Activated CD4-positive, alpha-beta T cell treated with anti-CD3 and anti-CD28 coated beads for 4 hours (primary cell): ENCODE measurements at regions not wholly inside any gene's neighbourhood (a gene's known extent, or its start where the extent isn't known, plus 50 kb on each side); places are given as distances from the start of the nearest gene placed in this dataset.

ENCODE experiments used
- DNase-seq, 2 donors: peaks; one replicate each; pipeline ENCODE4 v3.0.0-alpha.2; 2020

DNA sequence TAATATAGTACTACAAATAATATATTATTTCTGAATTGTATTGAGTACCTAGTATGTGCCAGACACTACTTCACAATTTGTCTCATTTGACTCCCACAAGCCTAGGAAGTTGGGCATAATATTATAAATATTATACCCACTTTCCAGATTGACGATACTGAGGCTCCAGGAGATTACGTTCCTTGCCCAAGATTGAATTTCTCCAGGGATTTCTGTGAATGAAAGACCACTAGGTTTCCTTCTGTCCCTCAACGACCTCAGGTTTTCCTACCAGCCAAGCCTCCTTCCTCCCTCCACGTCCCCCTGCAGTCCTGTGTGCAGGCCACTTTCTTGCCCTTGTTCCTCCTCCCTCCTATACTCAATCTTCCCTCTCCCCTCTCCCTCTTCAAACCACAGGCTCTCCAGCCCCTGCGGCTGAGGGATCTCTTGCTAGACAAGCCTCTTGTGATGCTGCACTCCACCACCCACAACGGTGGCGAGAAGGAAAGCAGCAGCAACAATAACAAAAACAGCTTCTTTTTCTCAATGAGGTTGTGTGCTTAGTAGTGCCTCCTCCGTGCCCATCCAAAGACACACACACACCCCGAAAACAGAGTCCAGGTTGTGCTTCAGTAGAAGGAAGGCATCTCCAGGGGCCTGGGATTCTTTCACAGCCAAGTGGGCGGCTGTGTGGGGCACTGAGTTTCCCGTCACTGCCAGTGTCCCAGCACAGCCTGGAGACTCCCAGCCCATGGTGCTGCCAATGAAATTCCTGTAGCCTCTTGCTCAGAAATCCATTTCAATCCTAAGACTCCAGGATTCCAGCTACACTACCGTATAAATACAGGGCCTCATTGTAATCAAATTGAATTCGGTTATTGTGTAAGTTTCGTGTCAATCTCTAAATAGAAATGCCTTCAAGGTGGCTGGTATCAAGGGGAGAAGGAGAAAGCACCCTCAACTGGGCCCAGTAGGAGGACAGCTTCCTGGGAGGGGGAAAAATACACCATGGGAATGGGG, 94.4 kb downstream of the NCR2 start:
- no peak for DNase-seq

DNA sequence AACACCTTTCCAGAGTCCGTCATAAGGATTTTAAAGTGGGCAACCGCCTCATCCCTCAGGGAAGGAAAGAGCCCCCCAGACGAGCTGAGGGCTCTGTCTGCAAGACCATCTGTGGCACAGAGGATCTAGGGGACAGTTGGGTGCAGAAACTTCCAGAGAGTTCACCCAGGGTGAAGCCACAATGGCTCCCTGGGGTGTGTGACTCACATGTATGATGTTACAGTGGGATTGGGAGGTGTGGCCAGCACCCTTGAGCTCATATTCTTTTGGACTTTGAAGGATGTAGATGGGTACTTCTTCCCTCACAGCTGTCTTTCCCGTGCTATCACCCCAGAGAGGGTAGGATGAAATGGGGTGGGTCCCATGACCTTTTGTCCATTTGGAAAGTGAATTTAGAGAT, 95.5 kb downstream of the NCR2 start:
- no peak for DNase-seq

GRCh38 chr6:41432280-41432679, 96.9 kb downstream of the NCR2 start:
- DNase-seq, result no peak

GRCh38 chr6:41434803-41435481, 99.5 kb downstream of the NCR2 start:
- no peak for DNase-seq

- no peak for DNase-seq
Observed at GRCh38 chr6:41437604-41438003, 102.2 kb downstream of the NCR2 start.

DNA sequence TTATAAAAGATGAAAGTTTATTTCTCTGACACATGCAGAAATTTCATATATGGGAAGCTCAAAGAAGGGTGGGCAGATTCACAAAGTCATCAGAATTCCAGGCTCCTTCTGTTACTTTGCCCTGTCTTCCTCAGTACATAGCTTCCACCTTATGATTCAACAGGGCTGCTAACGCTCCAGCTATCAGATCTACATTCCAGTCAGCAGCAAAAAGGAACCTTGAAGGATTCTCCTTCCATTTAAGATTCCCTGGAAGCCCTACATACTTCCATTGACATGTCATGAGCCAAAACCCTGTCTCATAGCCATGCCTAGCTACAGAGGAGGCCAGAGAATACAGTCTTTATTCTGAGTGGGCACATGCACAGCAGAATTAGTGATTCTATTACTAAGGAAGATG, 103.3 kb downstream of the NCR2 start:
- no peak for DNase-seq

DNA sequence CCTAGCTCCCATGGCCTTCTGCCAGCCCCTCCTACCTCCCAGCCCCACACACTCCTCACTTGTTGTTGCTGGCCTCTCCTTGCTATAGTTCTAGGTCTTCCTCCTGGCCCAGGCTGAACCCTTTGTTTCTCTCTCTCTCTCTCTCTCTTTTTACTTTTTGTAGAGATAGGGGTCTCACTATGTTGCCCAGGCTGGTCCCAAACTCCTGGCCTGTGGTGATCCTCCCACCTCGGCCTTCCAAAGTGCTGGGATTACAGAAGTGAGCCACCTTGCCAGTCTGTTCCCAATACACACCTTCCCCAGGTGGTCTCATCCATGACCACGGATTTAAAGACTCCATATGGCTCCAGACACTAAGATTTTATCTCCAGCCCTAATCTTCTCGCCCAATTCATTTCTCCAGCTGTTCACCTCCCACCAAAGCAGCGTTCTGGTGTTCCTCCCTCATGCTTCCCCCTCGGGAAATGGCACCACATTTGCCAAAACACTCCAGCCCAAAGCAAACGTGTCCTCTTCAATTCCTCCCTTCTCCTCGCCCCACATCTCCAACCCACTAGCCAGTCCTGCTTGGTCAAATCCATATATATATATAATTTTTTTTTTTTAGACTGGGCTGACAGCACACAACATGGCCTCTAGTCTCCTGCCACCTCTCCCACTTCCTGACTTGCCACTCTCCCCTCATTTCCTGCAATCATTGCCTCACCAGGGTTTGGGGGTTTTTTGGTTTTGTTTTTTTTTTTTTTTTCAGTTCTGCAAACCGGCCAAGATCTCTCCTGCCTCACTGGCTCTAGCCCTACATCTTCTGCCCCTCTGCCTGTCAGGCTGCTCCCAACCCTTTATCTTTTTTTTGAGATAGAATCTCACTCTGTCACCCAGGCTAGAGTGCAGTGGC, 104.4 kb downstream of the NCR2 start:
- no peak for DNase-seq

DNA sequence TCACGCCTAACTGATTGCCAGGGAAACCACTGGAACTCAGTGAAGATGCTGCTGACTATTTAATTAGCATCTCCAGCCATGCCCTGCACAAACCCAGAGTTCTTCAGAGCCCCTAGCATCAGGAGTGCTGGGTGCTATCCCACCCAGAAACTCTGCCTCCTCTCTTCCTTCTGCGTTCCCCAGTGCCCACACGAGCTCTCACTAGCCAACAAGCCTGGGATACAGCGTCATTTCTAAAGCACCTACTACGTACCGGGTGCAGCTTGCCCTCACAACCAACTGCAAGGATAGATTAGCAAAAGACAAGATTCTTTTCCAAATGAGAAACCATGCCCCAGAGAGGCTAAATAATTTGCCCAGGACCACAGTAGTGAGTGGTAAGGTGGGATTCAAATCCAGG, 105.2 kb upstream of the FOXP4 start:
- DNase-seq, result no peak

GRCh38 chr6:41441598-41442351, 104.4 kb upstream of the FOXP4 start:
- DNase-seq, result no peak

GRCh38 chr6:41442352-41442672, 103.9 kb upstream of the FOXP4 start:
- no peak for DNase-seq

GRCh38 chr6:41442800-41443501, 103.2 kb upstream of the FOXP4 start:
- no peak for DNase-seq

DNA sequence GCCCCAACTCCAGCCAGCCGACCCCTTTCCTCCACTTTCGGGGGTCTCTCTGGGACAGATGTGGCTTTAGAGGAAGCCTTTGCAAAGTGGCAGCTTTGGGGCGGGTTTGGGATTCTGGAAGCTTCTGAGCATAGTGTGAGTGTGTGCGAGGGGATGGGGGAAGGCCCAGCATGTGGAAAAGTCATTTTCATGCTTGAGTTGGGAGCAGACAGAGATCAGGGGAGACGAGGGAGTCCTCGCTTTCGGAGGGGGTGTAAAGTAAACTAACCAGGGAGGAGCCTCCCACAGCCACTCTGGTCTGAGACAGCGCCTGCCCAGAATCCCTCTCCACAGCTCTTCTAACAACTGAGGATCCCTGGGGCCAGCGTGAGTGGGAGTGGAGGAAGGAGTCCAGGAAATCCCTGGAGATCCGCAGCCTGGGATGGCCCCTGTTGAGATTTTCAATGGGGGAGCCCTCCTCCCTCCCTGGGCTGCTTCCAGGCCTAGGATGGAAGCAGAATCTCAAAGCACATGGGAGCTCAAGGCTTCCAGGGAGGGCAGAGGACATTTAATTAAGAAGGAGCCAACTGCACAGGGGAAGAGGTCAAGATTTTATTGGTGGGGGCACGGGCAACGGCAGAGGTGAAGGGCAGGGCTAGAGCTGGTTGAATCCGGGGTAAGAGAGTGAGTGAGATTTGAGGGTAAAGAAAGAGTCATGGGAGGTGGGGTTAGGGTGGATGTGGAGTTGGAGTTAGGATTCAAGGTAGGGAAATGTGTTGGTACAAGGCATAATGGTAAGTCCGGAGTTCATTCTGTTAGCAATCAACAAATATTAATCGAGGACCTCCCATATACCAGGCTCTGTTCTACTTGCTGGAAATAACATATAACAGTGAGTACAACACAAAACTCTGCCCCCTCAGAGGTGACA, 102.3 kb upstream of the FOXP4 start:
- no peak for DNase-seq

DNA sequence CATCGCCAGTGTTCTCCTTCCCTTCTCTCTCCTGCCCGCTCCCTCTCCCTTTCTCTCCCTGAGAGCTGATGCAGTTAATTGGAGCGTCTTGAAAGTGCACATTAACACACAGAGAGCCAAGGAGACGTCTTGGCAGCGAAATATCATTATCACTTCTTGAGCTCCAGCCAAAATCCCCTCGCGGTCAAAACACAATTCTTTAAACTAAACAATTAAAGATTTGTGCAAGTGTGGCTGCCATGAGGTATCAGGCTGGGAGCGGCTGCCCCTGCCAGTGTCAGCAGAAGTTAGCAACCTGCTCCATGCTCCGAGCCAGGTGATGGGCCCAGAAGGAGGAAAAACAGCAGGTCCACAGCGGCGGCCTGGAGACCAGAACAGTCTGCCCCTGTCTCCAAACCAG, 100.9 kb upstream of the FOXP4 start:
- no peak for DNase-seq

DNA sequence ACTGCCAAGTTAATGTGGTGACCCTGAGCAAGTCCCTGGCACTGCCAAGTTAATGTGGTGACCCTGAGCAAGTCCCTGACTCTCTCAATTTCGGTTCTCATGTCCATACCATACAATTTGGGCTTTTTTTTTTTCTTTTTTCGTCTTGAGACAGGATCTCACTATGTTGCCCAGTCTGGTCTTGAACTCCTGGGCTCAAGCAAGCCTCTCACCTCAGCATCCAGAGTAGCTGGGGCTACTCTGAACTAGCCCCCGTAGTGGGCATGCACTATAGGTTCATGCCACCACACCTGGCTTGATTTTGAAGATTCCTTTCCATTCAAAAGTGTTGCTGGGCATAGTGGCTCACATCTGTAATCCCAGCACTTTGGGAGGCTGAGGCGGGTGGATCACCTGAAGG, 100.0 kb upstream of the FOXP4 start:
- DNase-seq, result no peak

GRCh38 chr6:41446907-41447545, 99.2 kb upstream of the FOXP4 start:
- DNase-seq, result no peak

GRCh38 chr6:41448256-41448655, 97.9 kb upstream of the FOXP4 start:
- DNase-seq, result no peak

- DNase-seq, result no peak
Observed at GRCh38 chr6:41449399-41450245, 96.6 kb upstream of the FOXP4 start.

DNA sequence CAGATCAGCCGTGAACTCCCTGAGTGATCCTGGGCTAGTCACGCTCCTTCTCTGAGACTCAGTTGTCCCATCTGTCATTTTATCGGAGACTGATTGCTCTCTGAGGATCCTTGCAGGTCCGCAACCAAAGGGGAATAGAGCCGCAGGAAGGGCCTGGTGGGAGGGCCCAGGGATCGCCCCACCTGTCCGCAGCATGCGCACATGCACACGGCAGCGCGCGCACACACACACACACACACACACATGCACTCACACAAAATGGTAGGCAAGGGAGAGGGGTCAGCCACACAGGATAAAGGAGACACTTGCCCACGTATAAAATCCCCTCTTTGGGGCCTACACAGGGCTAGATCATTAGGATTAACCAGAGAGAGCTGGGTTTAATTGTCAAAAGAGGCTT, 95.6 kb upstream of the FOXP4 start:
- no peak for DNase-seq

DNA sequence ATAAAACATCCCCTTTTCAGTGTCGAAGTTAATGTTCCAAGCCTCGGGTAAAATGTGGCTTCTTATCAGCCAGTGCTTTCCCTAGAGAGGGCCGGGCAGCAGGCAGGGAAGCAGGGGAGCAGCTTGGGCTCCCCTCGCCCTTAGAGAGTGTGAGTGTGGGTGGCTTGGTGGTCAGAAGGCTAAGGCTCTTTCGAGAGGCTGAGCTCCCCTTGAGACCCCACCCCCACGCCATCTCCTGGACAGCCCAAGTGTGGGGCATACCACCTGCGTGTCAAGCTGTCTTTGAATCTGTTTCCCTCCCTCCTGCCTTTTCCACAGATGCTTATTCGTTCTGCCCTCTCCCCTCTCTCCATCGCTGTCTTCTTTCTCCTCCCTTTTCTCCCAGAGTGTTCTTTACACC, 95.1 kb upstream of the FOXP4 start:
- DNase-seq, result no peak
